OCI-LY7 (cell line): ENCODE measurements at regions not wholly inside any gene's neighbourhood (a gene's known extent, or its start where the extent isn't known, plus 50 kb on each side); places are given as distances from the start of the nearest gene placed in this dataset.

ENCODE experiments used
- EZH2phosphoT487 ChIP-seq: fragments of 200-600 bp; sonication (generic); IDR thresholded peaks from 2 replicates; pipeline ENCODE4 v1.6.1; 2018; ENCODE audit warnings: low read depth, borderline replicate concordance, mild to moderate bottlenecking, mixed run types, antibody characterized with exemption, low read length, moderate library complexity, mixed read lengths
- TF ChIP-seq, protein P1 (sequence below): fragments of 200-600 bp; sonication (generic); conservative IDR thresholded peaks from 2 replicates; pipeline ENCODE4 v1.5.1; 2014; ENCODE audit warnings: mild to moderate bottlenecking, antibody characterized with exemption, low read length, moderate library complexity, mixed read lengths

DNA sequence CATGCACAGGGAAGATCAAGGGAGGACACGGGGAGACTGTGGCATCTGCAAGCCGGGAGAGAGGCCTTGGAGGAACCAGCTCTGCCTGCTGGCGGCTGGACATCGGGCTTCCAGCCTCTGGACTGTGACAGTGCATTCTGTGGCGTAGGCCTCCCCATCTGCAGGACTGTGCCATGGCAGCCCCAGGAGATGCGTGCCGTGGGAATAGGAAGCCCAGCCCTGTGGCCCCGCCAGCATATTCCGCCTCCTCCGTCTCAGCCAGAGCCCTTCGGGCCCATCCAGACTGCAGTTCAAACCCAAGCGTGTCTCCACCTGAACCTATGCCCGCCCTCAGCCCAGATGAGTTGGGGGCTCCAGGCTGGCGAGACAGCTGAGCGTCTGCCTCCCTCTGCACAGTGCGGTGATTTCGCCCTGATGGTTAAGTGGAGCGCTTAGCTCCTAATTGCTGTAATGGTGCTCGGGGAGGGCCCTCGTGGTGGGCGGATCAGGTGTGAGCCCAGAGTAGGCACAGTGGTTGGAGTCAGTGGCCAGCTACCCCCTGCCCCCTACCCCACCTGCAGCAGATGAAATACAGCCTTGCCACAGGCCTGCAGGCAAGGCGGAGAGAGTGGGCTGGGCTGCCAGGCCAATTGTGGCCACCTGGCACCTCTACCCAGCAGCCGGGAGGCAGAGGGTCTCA lies 133.9 kb downstream of the HMX1 start:
- TF ChIP-seq, protein P1, sequence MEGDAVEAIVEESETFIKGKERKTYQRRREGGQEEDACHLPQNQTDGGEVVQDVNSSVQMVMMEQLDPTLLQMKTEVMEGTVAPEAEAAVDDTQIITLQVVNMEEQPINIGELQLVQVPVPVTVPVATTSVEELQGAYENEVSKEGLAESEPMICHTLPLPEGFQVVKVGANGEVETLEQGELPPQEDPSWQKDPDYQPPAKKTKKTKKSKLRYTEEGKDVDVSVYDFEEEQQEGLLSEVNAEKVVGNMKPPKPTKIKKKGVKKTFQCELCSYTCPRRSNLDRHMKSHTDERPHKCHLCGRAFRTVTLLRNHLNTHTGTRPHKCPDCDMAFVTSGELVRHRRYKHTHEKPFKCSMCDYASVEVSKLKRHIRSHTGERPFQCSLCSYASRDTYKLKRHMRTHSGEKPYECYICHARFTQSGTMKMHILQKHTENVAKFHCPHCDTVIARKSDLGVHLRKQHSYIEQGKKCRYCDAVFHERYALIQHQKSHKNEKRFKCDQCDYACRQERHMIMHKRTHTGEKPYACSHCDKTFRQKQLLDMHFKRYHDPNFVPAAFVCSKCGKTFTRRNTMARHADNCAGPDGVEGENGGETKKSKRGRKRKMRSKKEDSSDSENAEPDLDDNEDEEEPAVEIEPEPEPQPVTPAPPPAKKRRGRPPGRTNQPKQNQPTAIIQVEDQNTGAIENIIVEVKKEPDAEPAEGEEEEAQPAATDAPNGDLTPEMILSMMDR: no peak
- TF ChIP-seq EZH2phosphoT487: no peak
